Erythroblast (primary cell): ENCODE measurements at regions not wholly inside any gene's neighbourhood (a gene's known extent, or its start where the extent isn't known, plus 50 kb on each side); places are given as distances from the start of the nearest gene placed in this dataset.

Source experiments
- GATA1 ChIP-seq: IDR thresholded peaks from 2 replicates; pipeline ENCODE4 v1.6.1; 2011; ENCODE audit warnings: low read depth, mild to moderate bottlenecking, control low read depth, low read length, moderate library complexity
- POLR2A ChIP-seq: IDR thresholded peaks from 2 replicates; pipeline ENCODE4 v1.6.1; 2011; ENCODE audit warnings: mild to moderate bottlenecking, low read length

DNA sequence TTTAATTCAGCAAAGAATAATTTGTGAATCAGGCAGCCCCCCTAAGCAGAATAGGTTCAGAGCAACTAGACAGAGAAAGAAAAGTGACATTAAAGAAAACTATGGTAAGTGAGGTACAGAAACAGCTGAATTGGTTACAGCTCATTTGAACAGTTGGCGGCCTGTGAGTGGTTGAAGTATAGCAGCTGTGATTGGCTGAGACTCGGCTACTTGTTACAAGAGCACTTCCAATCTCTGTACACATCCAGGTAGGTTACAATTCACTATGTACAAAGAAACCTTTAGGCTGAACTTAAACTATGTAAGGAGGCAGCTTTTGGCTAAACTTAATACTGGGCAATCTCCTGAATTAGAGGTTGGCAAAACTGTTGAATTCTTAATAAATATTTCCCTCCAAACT, 171.1 kb upstream of the LHX8 start:
- no peak for TF ChIP-seq POLR2A
- no peak for TF ChIP-seq GATA1
